Stomach (tissue), 8 donors: ENCODE measurements at regions not wholly inside any gene's neighbourhood (a gene's known extent, or its start where the extent isn't known, plus 50 kb on each side); places are given as distances from the start of the nearest gene placed in this dataset.

Source experiments
- DNase-seq, 2 donors: peaks; one replicate each; pipeline versions ENCODE4 v3.0.0 to v3.0.0-alpha.2; 2013 to 2019
- H3K27ac ChIP-seq, 5 donors: fragments of 200-600 bp in 4 of 5; sonication (generic) in 4 of 5; one replicate each; pipeline ENCODE4 v1.5.1; 2013 to 2019; ENCODE audit warnings: mild to moderate bottlenecking in 1 of 5, moderate library complexity in 1 of 5
- H3K27me3 ChIP-seq, 3 donors: fragments of 200-600 bp; sonication (generic); one replicate each; pipeline ENCODE4 v1.5.1; 2017 to 2019; ENCODE audit warnings: mixed run types in 1 of 3
- H3K36me3 ChIP-seq, 4 donors: fragments of 200-600 bp; sonication (generic); 1 replicate in 3 of 4; 2 replicates in 1 of 4; pipeline ENCODE4 v1.5.1; 2016 to 2019
- H3K4me1 ChIP-seq, 4 donors: fragments of 200-600 bp; sonication (generic); one replicate each; pipeline ENCODE4 v1.5.1; 2016 to 2019
- H3K4me3 ChIP-seq, 4 donors: fragments of 200-600 bp; sonication (generic) in 3 of 4; one replicate each; pipeline ENCODE4 v1.5.1; 2016 to 2019; ENCODE audit warnings: mild to moderate bottlenecking in 1 of 4
- H3K9me3 ChIP-seq, 4 donors: fragments of 200-600 bp; sonication (generic); one replicate each; pipeline ENCODE4 v1.5.1; 2016 to 2019
- EP300 ChIP-seq: sonication (generic); formaldehyde crosslinking; IDR thresholded peaks from one replicate; pipeline ENCODE4 v1.6.1; 2017; ENCODE audit warnings: antibody characterized with exemption
- POLR2A ChIP-seq, 4 donors: fragments of 450-650 bp; IDR thresholded peaks; one replicate each; pipeline ENCODE4 v1.6.1; 2016; ENCODE audit warnings: antibody characterized with exemption in 4 of 4, control low read depth in 2 of 4, mild to moderate bottlenecking in 1 of 4, moderate library complexity in 1 of 4
- POLR2AphosphoS5 ChIP-seq, 3 donors: sonication (generic); formaldehyde crosslinking; IDR thresholded peaks; one replicate each; pipeline ENCODE4 v1.6.1; 2016; ENCODE audit warnings: antibody characterized with exemption in 3 of 3
- WGBS, 5 donors: extraction: QIAGEN DNeasy Blood & Tissue Kit in 3 of 5; methylation state at CpG; one replicate each; pipeline versions ENCODE4 v1.1.5 to v1.1.7; 2013 to 2018; 5-methylcytosine and 5-hydroxymethylcytosine counted together
- intact Hi-C: fragments of 100-400 bp; cut with DNase I; formaldehyde crosslinking; loops from one replicate; pipeline ENCODE4 v1.15.1; 2023; ENCODE audit warnings: low total_unique reads
- TF ChIP-seq, protein P1 (sequence below), 7 experiments: fragments of 450-650 bp in 4 of 7; fragments of 200-600 bp in 3 of 7; sonication (generic) in 3 of 7; IDR thresholded peaks; one replicate each; pipeline ENCODE4 v1.5.1; 2016 to 2019; ENCODE audit warnings: antibody characterized with exemption in 7 of 7, control low read depth in 2 of 7, mild to moderate bottlenecking in 1 of 7
- donor health status: healthy with polysubstance abuse.
- donor health status: Bipolar disorder and iron deficiency.
- donor health status: healthy.

DNA sequence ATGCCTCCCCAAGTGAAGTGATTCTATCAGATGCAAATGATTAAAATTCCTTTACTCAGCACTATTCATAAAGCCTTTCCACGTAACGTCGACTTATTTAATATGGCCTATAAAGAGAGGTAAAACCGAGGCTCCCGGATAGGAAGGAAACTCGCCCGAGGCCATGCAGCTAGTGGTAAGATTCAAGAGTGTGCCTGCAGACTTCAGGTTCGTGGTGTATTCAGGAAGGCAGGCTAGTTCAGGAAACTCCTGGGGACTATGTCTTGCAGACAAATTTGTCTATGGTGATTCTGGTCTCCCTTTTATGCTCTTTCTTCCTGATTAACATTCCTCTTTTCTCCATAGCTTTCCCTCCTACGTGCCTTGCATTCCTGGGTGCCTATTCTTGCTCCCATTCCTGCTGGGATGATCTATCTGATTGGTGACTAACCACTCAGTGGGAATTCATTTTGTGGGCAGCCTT, 150.7 kb downstream of the SST start:
- DNase-seq, result no peak
- Histone ChIP-seq H3K4me1 (no peaks in the 10 kb centered on the region), H3K9me3 (no peaks in the 10 kb centered on the region), H3K36me3 (no peaks in the 10 kb centered on the region), H3K4me3 (no peak overlapping the region), H3K27me3 (no peaks in the 10 kb centered on the region), H3K27ac (no peak overlapping the region)
- intact Hi-C loops, result no loop called here
- WGBS, 5 donors, result 81 to 90% (median 84%) methylated on average over 9 of the region's 9 CpGs
- TF ChIP-seq POLR2A (IDR thresholded peaks at IDR 0.05) (no peak), EP300 (no peak), POLR2AphosphoS5 (IDR thresholded peaks at IDR 0.05) (no peak)
- TF ChIP-seq, protein P1, sequence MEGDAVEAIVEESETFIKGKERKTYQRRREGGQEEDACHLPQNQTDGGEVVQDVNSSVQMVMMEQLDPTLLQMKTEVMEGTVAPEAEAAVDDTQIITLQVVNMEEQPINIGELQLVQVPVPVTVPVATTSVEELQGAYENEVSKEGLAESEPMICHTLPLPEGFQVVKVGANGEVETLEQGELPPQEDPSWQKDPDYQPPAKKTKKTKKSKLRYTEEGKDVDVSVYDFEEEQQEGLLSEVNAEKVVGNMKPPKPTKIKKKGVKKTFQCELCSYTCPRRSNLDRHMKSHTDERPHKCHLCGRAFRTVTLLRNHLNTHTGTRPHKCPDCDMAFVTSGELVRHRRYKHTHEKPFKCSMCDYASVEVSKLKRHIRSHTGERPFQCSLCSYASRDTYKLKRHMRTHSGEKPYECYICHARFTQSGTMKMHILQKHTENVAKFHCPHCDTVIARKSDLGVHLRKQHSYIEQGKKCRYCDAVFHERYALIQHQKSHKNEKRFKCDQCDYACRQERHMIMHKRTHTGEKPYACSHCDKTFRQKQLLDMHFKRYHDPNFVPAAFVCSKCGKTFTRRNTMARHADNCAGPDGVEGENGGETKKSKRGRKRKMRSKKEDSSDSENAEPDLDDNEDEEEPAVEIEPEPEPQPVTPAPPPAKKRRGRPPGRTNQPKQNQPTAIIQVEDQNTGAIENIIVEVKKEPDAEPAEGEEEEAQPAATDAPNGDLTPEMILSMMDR (IDR thresholded peaks at IDR 0.05), result no peak

- Histone ChIP-seq H3K27ac (no peak overlapping the region), H3K4me3 (no peak overlapping the region), H3K9me3 (no peaks in the 10 kb centered on the region), H3K36me3 (no peaks in the 10 kb centered on the region), H3K4me1 (no peaks in the 10 kb centered on the region), H3K27me3 (no peaks in the 10 kb centered on the region)
- TF ChIP-seq POLR2AphosphoS5 (IDR thresholded peaks at IDR 0.05) (no peak), POLR2A (IDR thresholded peaks at IDR 0.05) (no peak), EP300 (no peak)
- TF ChIP-seq, protein P1 (IDR thresholded peaks at IDR 0.05), result no peak
- DNase-seq, result no peak
- 78 to 93% (median 87%) methylated on average over 3 of the region's 3 CpGs for WGBS, 5 donors
- intact Hi-C loops, result no loop called here
Measured at GRCh38 chr3:187518616-187519015, 150.4 kb downstream of the RTP4 start.

DNA sequence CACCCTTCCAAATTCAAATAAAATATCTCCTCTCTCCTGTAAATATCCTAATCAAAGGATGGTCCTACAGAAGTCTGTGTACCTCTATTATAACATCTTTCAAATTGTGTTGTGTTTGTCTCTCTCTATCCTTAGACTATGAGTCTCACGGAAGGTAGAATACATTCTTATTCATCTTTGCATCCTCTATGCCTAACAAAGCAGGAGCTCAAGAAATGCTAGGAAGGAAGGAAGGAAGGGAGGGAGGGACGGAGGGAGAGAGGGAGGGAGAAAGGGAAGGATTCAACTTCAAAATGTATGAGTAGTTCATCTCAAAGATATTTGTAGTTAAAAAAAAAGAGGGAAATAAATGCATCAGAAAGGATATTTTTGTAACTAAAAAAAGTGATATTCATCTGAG, 150.0 kb downstream of the RTP4 start:
- Histone ChIP-seq H3K9me3 (peaks cover 0 to 3% (median under 1%) of the 10 kb centered on the region in 4 donors), H3K27me3 (no peaks in the 10 kb centered on the region), H3K36me3 (no peaks in the 10 kb centered on the region), H3K4me3 (no peak overlapping the region), H3K4me1 (no peaks in the 10 kb centered on the region), H3K27ac (no peak overlapping the region)
- TF ChIP-seq POLR2AphosphoS5 (IDR thresholded peaks at IDR 0.05), result no peak
- no peak for TF ChIP-seq POLR2A (IDR thresholded peaks at IDR 0.05)
- TF ChIP-seq, protein P1 (IDR thresholded peaks at IDR 0.05), result no peak
- no peak for TF ChIP-seq EP300
- intact Hi-C loops, result no loop called here
- WGBS, 5 donors, result 59 to 75% (median 73%) methylated on average over 2 of the region's 2 CpGs
- no peak for DNase-seq

- DNase-seq, result no peak
- H3K36me3 ChIP-seq, result no peaks in the 10 kb centered on the region
- intact Hi-C loops, result no loop called here
- TF ChIP-seq EP300 (no peak), POLR2AphosphoS5 (IDR thresholded peaks at IDR 0.05) (no peak), POLR2A (IDR thresholded peaks at IDR 0.05) (no peak)
- TF ChIP-seq, protein P1 (IDR thresholded peaks at IDR 0.05), result no peak
- H3K27me3 ChIP-seq, result no peaks in the 10 kb centered on the region
- no peaks in the 10 kb centered on the region for H3K4me1 ChIP-seq
- H3K4me3 ChIP-seq, result no peak overlapping the region
- 80 to 84% (median 82%) methylated on average over 8 of the region's 8 CpGs for WGBS, 5 donors
- peaks cover 0 to 15% (median 12%) of the 10 kb centered on the region in 4 donors for H3K9me3 ChIP-seq
- no peak overlapping the region for H3K27ac ChIP-seq
Measured at GRCh38 chr3:187516446-187517185, 148.4 kb downstream of the RTP4 start.
